HG03175 (cell line): ENCODE measurements at regions not wholly inside any gene's neighbourhood (a gene's known extent, or its start where the extent isn't known, plus 50 kb on each side); places are given as distances from the start of the nearest gene placed in this dataset.
"Not testable (repeated sequence)": the region's sequence is repeated elsewhere in the genome, so short reads cannot be mapped to it uniquely, and the experiment has no call there.

Experiments
- ATAC-seq: cut with Tn5 transposase; IDR thresholded peaks from one replicate; pipeline ENCODE4 v1.9.1; 2021; ENCODE audit warnings: mild to moderate bottlenecking, moderate library complexity; ENCODE audit not compliant: unreplicated experiment

DNA sequence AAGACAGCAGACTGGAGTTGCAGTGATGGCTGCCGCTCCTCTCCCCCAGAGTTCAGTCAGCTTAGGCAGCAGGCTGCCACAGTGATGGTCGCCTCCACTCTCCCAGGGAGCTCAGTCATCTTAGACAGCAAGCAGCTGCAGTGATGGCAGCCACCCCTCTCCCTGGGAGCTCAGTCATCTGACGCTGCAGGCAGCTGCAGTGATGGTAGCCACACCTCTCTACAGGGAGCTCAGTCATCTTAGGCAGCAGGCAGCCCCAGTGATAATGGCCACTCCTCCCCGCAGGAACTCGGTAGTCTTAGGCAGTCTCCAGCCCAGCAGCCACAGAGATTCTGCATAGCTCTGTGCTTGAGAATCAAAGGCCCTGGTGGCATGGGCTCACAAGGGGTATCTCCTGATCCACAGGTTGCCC, 582.7 kb downstream of the DTWD2 start:
- ATAC-seq: no peak

DNA sequence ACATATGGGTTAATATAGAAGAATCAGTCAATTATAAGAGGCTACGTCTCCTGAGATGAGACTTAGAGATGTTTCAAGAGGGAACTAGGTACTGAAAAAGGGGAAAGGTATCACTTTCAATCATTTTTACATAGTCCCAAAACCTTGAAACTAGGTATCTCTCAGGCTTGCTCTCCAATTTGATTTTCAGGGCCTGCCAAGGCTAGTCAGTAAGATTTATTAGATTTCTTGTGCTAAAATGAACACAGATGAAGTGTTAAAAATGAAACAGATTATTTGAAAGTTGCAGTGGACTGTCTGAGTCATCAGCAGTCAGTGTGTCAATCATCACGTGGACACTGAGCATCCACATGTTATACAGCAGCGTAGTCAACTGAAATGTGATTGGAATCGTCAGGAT, 591.1 kb downstream of the DTWD2 start:
- peak; percentile 41 for ATAC-seq

DNA sequence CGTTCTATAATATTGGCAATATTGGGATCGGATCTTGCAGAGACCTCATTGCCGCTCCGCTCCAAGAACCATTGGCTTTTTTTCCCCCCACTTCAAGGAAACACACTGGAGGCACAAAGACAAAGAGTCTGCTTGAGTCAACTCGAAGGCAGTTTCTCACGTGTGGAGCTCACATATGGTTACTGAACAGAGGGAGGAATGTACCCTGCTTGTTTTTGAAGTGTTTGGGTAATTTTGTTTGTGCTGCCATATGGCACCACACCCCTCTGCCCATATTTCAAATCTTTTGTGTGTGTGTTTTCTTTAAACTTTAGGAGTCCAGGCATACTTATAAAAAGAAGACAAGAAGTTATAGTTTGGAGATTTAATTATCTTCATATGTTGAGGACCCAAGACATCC, 595.9 kb downstream of the DTWD2 start:
- no peak for ATAC-seq

DNA sequence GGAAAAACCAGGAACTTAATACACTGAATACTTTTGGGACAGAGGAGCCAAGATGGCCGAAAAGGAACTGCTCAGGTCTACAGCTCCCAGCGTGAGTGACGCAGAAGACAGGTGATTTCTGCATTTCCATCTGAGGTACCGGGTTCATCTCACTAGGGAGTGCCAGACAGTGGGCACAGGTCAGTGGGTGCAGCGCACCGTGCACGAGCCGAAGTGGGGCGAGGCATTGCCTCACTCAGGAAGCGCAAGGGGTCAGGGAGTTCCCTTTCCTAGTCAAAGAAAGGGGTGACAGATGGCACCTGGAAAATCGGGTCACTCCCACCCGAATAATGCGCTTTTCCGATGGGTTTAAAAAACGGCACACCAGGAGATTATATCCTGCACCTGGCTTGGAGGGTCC, 605.4 kb downstream of the DTWD2 start:
- not testable (repeated sequence) for ATAC-seq

DNA sequence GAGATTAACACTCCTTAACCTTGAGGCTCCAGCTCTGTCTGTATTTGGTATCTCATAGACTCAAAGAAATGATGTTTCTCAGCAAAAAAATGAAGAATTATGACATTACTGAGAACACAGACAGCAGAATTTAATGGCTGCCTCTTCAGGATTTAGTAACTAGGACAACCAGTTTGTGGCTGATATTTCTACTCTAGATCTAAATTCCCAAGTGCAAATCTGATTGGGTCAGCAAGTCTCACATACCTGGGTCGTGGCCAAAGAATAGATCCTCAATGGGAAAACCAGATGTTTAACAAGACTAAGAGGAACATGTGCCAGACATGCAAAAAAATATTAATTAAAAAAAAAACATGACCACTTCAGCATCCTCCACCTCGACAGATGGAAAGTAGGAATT, 608.9 kb downstream of the DTWD2 start:
- no peak for ATAC-seq

DNA sequence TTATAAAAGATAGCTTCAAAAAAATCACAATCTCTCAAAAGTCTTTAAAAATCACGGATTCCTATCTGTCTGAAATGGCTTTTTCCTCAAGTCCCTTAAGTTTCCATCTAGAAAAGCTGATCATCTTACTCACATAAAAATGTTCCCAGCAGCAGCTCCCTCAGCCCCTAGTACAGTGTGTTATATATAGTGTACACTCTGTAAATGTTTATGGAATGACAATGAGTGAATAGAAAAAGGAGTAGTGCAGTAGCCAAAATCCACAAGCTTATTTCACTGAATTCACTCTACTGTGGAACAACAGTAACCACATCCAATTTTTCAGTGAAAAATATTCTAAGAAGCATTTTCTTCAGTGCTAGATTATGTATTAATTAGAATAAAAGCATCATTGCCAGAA, 609.4 kb downstream of the DTWD2 start:
- ATAC-seq: no peak

DNA sequence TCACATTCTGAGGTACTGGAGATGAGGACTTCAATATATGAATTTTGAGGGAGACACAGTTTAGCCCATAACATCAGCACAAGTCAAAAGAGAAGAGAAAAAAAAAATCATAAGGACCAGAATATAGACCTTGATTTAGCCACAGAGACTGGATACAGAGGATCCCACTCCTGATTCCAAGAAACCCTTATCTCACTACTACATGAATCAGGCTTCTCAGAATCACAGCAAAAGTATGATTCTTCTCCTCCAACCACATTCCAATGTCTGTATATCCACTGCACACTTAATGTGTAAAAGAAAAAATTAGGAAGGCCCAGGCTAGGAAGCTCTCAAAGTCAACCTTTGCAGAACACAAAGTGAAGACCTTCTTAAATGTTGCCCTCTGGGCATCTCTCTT, 610.9 kb downstream of the DTWD2 start:
- ATAC-seq: no peak

DNA sequence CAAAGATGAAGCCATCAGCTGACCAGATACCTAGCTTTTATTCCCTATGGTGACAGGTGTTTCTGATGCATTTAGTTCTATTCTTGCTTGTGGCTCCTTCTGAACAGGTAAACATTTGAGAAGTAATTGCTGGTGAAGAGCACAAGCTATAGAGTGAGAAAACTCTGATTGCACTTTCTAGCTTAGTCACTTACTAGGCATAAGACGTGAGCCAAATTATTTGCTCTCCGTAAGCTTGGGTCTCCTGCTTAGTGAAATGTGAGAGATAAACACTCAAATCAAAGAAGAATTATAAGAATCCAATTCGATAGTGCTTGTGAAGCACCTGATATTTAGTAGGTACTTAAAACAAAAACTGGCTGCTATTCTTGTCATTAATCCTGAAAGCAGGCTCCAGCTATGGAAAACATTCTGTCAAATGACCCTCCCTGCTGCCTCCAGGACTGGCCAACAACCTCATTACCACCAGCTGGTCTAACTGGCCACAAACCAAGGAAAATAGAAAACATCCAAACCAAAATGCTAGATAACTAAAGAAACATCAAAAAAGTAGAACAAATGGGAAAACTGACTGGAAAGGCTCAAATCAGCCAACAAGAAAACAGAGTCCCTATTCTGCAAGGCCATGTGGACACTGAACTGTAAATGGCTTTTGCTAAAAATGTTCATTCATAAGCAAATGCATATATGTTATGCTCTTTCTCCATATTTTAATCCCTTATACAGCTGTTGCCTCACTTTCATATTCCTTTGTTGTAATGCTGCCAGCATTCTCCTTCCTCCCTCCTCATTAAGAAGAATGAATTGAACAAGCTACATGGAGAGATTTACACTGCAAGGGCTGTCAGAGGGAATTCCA, 616.1 kb downstream of the DTWD2 start:
- ATAC-seq: no peak

DNA sequence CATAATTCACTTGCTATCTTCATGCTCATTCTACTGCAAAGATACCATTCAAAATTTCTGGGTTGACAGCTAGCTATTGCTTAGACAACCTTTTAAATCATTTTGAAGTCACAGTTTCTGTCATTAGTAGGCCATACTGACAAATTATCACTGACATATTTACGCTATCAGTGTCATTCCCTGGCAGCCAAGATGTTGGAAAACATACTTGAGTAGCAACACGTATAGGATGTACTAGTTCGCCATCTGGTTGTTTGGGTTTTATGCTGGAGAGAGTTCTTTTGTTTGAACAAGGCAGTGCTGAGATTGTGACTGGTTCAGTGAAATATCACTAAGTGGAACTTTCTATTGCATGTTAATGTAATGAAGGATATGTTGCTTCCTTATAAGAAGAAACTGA, 621.9 kb downstream of the DTWD2 start:
- ATAC-seq: no peak

DNA sequence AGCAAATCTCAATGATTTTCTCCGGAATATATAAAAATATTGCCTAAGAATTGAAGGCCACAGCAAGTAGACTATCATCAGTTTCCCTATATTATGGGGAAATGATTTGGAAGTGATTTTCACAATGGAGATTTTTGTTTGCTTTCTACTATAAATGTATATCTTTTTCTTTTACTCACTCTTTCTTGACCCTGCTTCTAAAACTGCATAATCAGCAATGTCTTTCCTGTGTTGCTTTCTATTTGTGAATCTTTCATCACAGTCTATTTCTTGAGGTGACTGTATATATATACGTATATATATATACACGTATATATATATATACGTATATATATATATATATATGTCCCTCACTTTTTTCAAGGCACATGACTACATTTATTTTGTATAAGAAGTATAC, 622.6 kb downstream of the DTWD2 start:
- ATAC-seq: no peak

DNA sequence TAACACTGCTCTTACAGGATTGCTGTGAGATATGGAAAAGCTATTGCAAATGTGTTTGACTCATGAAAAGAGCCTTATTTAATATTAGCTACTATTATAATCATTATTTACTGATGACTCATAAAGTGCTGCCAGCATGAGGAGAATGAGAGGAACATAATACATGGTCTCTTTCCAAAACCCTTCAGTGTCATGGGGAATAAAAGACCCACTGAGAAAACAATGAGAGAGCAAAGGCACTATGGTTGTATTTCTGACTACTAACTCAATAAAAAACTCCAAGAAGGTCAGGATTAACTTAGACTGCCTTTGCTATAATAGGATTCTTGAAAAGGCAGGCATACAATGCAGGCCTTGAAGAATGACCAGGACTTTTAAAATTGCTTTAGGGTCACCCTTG, 633.5 kb downstream of the DTWD2 start:
- ATAC-seq: no peak

DNA sequence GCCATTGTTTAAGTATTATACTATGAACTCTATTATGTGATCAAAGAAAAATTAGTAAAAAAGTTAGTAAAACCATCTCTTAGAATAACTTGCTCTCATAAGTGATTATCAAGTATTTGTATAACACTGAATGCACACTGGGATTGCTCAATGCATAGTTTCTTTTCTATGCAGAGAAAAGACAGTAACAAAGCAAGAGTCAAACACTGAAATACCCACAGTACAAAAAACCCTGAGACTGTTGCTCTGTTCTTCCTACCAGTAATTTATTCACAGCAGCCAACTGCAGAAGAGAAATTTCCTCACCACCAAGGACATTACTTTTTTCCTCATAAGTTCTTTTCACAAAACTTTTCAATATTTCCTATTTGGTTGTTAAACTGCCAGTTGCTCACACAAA, 634.4 kb downstream of the DTWD2 start:
- ATAC-seq: no peak

DNA sequence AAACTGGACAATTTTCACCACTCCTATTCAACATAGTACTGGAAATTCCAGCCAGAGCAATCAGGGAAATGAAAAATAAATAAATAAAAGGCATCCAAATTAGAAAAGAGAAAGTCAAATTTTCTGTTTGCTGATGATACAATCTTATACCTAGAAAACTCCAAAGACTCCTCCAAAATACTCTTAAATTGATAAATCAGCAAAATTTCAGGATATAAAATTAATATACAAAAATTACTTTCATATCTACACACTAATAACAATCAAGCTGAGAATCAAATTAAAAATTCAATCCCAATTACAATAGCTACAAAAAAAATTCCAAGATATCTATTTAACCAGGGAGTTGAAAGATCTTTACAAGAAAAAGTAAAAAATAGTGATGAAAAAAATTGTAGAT, 651.9 kb downstream of the DTWD2 start:
- ATAC-seq: no peak

DNA sequence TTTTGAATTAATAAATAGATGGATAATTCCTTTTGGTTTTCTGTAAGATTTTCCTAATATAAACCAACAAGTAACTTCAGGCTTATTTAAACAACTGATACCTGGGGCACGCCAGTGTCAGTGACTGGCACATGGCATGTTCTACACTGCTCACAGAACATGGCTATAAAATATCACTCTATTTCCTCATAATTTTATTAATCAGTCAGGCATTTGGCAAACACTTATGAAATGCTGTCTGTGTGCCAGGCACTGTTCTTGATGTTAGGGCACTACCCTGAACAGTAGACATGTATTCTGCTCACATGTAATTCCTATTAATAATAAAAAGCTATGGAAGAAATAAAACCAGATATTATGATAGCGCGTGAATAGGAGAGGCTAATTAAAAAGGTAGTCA, 661.0 kb downstream of the DTWD2 start:
- no peak for ATAC-seq

DNA sequence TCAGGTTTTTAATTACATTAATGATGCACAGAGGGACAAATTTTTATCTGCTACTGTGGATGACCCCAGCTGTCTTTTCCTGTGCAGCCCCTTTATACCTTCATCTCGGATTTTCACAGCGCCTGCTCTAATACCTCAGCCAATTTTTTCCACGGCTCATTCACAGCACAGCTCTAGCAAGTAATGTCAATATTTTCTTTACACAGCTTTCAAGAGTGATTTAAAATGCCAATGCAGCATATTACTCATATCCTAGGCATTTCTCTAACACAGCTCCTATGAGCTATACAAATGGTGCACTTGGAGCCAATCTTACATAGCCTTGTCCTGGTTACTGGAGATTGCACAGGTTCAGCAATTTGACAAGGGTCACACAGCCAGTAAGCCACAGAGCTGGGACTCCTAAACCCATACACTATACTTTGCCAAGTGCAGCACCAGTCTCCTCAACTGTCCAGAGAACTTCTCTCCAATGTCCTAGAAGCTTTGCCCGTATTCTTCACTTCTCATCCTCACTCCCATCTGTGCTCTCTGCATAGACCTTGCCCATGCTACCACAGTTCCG, 661.8 kb downstream of the DTWD2 start:
- no peak for ATAC-seq

DNA sequence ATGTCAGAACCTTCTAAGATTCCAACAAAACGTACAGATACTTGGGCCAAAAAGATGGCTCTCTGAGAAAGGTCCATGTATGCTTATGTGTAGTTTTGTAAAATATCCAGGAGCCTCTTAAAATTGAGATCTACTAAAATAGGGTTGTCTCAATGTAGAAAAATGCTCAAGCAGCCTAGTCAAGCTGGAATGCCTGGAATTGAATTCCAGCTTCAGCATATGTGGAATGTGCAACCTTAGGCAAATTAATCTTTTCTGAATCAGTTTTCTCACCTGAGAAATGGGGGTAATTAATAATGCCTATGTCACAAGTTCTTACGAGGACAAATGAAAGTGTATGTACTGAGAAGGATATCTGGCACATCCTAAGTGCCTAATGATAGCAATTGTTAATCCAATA, 662.4 kb downstream of the DTWD2 start:
- no peak for ATAC-seq

DNA sequence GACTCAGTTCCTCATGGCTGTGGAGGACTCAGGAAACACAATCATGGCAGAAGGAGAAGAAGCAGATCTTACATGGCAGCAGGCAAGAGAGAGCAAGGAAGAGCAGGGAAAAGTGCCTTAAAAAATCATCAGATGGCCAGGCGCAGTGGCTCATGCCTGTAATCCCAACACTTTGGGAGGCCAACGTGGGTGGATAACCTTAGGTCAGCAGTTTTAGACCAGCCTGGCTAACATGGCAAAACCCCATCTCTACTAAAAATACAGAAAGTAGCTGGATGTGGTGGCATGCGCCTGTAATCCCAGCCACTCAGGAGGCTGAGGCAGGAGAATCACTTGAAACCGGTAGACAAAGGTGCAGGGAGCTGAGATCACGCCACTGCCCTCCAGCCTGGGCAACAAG, 664.6 kb downstream of the DTWD2 start:
- not testable (repeated sequence) for ATAC-seq

DNA sequence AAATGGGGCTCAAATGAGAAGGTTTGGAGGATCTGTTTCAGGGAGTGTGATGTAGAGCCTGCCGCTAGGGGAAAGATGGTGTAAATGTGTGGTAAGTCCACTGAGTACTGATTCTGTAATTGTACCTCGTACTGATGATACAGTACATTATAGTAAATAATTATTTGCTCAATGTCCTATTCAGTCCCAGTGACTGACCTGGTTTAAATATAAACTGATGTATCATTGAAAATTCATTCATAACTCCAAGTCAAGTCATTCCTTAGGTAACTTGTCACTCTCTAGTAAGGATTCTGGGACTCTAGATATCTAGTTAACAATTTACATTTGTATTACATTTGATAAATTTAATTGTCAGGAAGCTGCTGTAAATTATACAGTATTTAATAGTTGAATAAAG, 667.3 kb downstream of the DTWD2 start:
- no peak for ATAC-seq

DNA sequence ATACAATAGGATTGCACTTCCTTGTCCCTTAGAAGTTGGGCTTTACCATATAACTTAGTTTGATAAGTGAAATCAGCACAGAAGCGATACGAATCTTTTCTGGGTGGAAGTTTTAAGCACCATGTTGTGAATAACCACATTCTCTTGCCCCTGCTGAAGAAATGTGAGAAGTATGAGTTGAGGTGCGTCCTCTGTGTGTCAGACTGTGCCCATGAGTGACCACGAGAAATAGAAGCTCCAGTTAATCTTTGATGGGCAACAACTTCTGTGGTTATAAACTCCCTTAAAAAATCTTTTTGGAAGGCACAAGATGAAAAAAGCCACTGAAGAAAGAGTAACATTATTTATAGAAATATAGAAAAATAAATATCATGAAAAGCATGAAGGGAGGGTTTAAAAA, 668.2 kb downstream of the DTWD2 start:
- no peak for ATAC-seq

DNA sequence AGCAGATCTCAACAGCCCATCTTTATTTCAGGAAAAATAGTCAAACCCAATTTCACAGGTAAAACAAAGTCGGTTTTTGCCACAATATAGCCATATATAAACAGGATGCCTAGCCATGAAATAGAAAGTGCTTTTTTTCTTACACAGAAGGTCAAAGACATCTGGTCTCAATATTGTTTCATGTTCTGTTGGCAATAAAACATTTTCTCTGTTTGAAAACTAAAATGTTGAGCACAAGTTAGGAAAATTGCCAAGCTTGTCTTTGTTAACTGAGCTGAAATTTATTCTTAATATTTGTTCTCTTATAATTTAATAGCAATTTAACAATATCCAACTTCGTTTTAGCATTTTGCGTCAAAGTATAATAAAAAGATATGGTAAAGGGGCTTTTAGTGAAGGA, 673.4 kb downstream of the DTWD2 start:
- ATAC-seq: no peak

DNA sequence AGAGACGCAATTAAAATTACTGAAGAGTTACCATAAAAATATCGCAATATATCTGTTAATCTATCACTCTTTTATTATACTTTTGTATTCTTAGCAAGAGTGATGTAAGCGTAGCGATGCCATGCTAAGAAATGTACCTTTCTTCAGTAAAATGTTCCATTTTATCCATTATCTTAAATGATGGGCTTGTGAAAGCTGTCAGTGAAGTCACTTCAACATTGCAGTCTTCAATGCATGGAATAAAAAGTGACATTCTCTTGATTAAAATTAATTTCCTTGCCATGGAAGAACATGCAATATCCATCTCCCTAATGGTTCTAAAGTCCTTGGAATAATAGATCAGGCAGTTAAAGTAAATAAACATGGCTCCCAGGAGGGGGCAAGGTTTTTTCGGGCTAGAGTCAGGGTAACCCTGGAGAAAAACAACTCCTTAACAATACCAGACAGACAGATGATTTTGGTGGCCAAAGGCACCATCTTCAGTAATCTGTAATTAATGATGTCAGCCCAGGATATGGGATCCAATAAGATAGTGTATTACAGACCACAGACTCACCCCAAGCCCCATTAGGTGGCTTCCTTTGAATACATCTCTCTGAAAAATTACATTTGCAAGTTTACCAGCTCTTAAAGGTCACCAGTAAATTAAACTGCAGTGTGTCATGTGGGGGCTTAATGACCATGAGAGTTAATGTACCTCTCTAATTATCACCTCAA, 677.1 kb downstream of the DTWD2 start:
- ATAC-seq: no peak

DNA sequence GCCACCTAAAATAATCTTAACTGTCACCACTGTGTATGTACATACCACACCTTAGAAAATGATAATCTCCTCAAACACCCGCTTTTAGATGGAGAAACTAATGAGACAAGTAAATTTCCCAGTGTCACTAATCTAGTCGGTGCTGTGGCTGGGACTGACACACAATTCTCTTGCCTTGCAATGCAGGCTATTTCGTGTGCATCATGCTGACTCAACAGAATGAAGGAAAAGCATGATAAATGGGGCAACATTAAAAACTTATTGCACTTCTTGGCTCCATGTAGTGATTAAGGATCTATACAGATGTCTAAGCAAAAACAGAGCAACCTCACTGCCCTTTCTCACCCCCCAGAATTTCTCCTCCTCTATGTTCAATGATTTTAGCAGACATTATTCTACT, 677.9 kb downstream of the DTWD2 start:
- no peak for ATAC-seq
